HEK293T (cell line): ENCODE measurements at regions not wholly inside any gene's neighbourhood (a gene's known extent, or its start where the extent isn't known, plus 50 kb on each side); places are given as distances from the start of the nearest gene placed in this dataset.

ENCODE experiments used
- BHLHE40 ChIP-seq: fragments of 450-650 bp; IDR thresholded peaks from 2 replicates; pipeline ENCODE4 v1.6.1; 2016; ENCODE audit warnings: mild to moderate bottlenecking, moderate library complexity, borderline replicate concordance
- CTBP1 ChIP-seq: fragments of 450-650 bp; IDR thresholded peaks from 2 replicates; pipeline ENCODE4 v1.6.1; 2016; ENCODE audit warnings: borderline replicate concordance
- ELF4 ChIP-seq: fragments of 450-650 bp; IDR thresholded peaks from 2 replicates; pipeline ENCODE4 v1.6.1; 2017; ENCODE audit warnings: antibody characterized with exemption
- FOXK2 ChIP-seq: fragments of 450-650 bp; IDR thresholded peaks from 2 replicates; pipeline ENCODE4 v1.6.1; 2016; ENCODE audit warnings: mild to moderate bottlenecking
- FOXM1 ChIP-seq: fragments of 450-650 bp; IDR thresholded peaks from 2 replicates; pipeline ENCODE4 v1.6.1; 2017; ENCODE audit warnings: mild to moderate bottlenecking, borderline replicate concordance
- HDGF ChIP-seq: fragments of 450-650 bp; IDR thresholded peaks from 2 replicates; pipeline ENCODE4 v1.6.1; 2017; ENCODE audit warnings: antibody characterized with exemption, borderline replicate concordance
- L3MBTL2 ChIP-seq: fragments of 450-650 bp; conservative IDR thresholded peaks from 2 replicates; pipeline ENCODE4 v1.6.1; 2016; ENCODE audit warnings: mild to moderate bottlenecking
- SP1 ChIP-seq: fragments of 450-650 bp; IDR thresholded peaks from 2 replicates; pipeline ENCODE4 v1.6.1; 2017
- SUZ12 ChIP-seq: fragments of 450-650 bp; IDR thresholded peaks from 2 replicates; pipeline ENCODE4 v1.6.1; 2016; ENCODE audit warnings: mild to moderate bottlenecking
- TARDBP ChIP-seq: fragments of 450-650 bp; IDR thresholded peaks from 2 replicates; pipeline ENCODE4 v1.6.1; 2016
- ZNF384 ChIP-seq: fragments of 450-650 bp; IDR thresholded peaks from 2 replicates; pipeline ENCODE4 v1.6.1; 2016

DNA sequence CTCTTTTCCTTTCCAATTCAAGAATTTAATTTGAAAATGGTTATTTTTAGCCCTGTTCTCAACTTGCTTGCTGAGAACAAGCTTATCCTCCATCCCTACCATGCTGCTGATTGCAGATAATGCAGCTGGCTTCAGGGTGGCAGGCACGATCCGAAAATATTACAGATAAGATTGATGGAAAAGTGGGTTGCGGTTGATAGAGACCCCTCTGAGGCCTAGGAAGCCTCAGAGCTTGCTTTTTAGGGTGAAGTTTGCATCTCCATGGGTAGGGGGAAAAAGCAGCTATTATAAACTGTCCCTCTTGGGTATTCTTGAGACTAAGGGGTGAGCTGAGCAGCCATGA, 116.5 kb upstream of the GOT2 start:
- no peak for TF ChIP-seq FOXK2
- TF ChIP-seq HDGF, result no peak
- no peak for TF ChIP-seq BHLHE40
- TF ChIP-seq ELF4, result no peak
- TF ChIP-seq SP1, result no peak
- TF ChIP-seq FOXM1, result no peak
- TF ChIP-seq TARDBP, result no peak
- no peak for TF ChIP-seq L3MBTL2
- TF ChIP-seq ZNF384, result no peak
- no peak for TF ChIP-seq CTBP1
- no peak for TF ChIP-seq SUZ12
